Inflammatory macrophage treated with lipopolysaccharide for 1 hour (primary cell): ENCODE measurements at regions not wholly inside any gene's neighbourhood (a gene's known extent, or its start where the extent isn't known, plus 50 kb on each side); places are given as distances from the start of the nearest gene placed in this dataset.

Experiments used
- DNase-seq, 2 donors: peaks; one replicate each; pipeline ENCODE4 v3.0.0-alpha.2; 2020 to 2022

DNA sequence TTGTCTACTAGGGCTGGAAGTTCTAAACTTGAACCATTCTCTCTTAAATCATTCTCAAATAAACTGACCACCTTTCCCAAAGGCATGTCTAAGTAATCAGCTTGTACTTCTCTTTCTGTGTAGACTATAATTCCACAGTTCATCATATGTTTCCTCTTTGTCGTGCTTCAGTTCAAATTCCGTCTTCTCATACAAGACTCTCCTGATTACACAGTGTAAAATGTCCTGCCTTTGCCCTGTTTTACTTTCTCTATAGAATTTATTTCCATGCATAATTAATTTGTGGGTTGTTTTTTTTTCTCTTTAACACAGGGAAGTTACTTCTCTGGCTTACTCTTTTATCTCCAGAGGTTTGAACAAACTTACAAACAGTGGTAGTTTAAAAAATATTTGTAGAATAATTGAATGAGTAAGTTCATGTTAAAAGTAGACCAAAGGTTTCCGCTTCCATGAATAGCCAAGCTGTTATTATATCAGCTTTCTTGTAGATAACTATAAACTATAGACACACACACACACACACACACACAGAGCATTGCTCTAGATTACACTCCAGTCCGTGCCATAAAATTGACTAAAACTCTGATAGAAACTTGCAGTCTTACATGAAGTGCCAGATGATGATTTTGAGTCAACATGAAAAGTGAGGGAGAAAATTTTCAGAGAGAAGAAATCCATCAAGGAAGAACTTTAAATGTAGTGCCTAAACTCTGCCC lies 119.0 kb downstream of the SUCNR1 start:
- no peak for DNase-seq

GRCh38 chr3:151995091-151995490 lies 121.6 kb downstream of the SUCNR1 start:
- DNase-seq = no peak

- DNase-seq = no peak
These were observed 125.3 kb downstream of the SUCNR1 start for GRCh38 chr3:151998744-151999143.

- no peak for DNase-seq
These were observed 126.5 kb downstream of the SUCNR1 start for GRCh38 chr3:151999936-152000335.

GRCh38 chr3:152011812-152012735 lies 138.6 kb downstream of the SUCNR1 start:
- DNase-seq = no peak

GRCh38 chr3:152019508-152019907 lies 146.1 kb downstream of the SUCNR1 start:
- no peak for DNase-seq

GRCh38 chr3:152021951-152022461 lies 148.6 kb downstream of the SUCNR1 start:
- peak; percentile 47 to 72 for DNase-seq

GRCh38 chr3:152026033-152026556 lies 152.7 kb downstream of the SUCNR1 start:
- DNase-seq = peak; percentile 18 to 33

DNA sequence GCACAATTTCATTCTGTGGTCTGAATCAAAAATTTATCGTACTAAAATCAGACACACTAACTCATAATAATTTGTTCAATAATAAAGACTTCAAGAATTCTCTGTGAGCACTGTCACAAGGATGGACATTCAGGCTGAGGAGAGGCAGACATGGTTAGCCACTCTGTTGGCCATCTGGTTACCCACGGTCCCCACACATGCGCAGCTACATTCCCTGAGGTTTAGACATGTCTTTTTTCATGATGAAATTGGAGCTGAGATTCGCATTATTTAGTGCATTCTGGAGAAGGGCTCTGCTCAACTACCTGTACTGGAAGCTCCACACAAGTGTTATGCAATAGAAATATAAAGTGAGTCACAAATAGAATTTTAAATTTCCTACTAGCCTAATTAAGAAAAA lies 156.9 kb downstream of the SUCNR1 start:
- DNase-seq = no peak

DNA sequence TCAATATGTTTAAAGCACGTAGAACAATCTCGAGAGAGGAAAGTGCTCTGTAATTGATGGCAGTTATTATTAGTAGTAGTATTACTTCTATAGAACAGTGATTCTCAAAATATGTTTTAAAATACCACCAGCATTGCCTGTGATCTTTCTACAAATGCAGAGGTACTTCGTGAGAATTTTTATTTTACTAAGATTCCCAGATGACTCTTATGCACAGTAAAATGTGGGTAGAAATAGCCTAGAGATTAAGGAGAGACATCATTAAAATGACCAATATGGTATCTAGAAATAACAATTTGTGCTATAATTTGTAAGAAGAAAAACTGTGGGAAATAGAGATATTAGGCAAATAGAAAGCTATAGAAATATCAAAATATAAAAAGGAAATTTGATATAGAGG lies 157.9 kb downstream of the SUCNR1 start:
- no peak for DNase-seq

- DNase-seq = no peak
These were observed 163.9 kb downstream of the SUCNR1 start for GRCh38 chr3:152037297-152037696.

DNA sequence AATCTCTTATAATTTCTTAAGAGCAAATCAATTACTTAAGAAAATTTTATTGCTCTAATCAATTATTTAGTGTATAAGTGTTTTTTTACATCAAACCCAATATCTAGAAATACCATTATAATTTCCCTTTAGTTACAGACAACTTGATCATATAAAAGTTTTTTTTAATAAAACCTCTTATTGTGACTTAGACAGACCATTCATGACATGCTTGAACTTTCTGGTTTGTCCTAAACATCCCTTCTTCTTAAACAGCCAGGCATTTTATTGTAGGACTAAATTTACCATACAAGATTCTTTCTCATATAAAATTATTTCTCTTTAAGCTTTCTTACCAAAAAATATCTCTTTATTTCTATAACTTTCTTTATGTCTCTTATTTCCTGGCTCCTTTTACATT lies 164.5 kb downstream of the SUCNR1 start:
- no peak for DNase-seq

DNA sequence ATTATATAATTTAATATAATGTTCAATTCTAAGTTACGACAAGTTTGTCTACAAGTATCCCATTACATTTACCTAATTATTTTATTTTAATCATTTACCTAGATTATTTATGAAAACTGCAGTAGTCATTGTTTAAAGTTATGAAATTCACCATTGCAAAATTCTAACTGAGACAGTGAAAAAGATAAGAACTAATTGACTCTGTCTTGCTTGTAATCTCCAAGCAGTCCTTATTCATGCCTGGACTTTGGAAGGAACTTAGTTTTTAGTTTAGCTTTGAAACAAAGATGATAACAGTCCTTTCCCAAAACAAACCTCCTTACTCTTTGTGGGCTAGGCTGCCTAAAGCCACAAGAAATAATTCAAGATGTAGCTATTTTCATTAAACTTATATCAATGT lies 165.0 kb downstream of the SUCNR1 start:
- no peak for DNase-seq

GRCh38 chr3:152039887-152040286 lies 166.4 kb downstream of the SUCNR1 start:
- no peak for DNase-seq

- no peak for DNase-seq
These were observed 166.9 kb downstream of the SUCNR1 start for GRCh38 chr3:152040319-152040718.

GRCh38 chr3:152043620-152044019 lies 170.2 kb downstream of the SUCNR1 start:
- no peak for DNase-seq

DNA sequence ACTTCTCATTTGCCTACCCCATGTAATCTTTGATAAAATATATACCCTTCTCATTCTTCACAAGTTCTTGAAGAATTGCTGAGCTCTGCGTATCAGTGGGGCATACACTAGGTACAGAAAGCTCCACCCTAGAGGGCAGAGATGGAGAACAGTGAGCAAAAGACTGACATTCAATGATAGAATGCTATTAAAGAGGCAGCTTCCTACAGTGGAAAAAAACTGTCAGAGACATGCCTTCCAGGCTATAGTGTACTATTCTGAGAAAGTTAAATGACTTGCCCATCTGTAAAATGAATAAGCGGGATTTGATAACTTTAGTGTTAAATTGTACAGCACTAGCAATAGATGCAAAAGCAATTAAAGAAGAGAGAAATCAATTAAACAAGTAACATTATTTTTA lies 172.8 kb downstream of the SUCNR1 start:
- no peak for DNase-seq

DNA sequence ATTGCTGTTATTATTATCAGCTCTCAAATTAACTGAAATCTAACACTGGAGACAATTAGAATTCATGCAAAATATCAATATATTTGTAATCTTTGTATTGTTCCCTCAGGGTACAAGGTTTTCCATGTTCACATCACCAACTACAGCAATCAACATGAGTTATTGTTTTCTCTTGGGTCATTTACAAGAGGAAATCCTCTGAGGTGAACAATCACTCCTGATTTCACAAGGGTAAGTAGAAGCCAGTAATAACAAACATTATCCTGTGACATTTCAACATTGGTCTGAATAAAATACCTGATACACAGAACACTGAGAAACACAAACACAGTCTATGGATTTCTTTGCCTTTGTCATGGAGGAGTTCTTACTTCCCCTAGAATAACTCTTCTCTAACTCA lies 174.0 kb downstream of the SUCNR1 start:
- DNase-seq = no peak

DNA sequence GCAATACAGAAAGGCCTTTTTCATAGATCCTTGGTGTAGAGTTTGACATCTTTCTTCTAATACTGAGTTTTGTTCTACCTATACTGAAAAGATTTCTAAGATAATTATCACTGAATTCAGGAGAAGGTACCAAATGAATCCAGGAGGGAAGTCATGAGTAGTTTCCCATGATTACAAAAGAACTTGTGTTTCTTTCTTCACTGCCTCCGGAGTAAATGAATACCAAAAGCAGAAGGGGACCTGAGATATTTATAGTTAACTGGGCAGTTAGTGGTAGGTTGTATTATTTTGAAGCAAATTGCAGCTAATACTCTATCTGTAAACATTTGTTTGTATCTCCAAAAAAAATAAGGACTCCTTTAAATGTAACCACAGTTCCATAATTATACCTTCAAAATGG lies 175.4 kb downstream of the SUCNR1 start:
- peak; percentile 39 to 50 for DNase-seq

DNA sequence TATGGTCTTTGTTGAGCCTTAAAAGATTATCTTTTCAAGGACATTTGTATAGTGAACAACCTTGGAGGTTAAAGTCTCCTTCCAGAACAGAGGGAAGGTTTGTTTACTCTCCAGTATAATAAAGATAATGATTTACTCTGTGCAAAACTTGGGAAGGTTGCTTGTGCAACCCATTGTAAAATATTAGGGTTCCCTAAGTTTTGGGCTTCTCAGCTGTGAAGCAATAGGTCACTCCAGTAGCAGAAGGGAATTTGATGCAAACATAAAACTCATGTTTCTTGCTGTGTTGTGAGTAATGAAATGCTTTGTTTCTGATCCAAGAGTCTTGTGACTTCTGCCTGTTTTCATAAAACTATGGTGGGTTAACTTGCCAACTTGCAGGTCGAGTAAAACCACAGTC lies 177.5 kb downstream of the SUCNR1 start:
- DNase-seq = no peak

- DNase-seq = no peak
These were observed 178.3 kb downstream of the SUCNR1 start for GRCh38 chr3:152051501-152052404.

DNA sequence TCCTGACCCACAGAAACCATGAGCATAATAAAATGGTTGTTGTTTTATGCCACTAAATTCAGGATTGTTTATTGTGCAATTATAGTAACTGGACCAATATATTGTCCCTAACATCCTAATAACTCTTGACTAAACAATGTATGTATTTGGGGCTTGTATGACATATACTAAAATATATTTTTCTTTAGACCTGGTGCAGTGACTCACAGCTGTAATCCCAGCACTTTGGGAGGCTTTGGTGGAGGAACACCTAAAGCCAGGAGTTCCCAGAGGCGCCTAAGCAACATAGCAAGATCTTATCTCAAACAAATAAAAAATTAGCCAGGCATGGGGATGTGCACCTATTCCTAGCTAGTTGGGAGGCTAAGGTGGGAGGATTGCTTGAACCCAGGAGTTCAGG lies 180.4 kb downstream of the SUCNR1 start:
- DNase-seq = no peak

GRCh38 chr3:152054315-152054714 lies 180.9 kb downstream of the SUCNR1 start:
- no peak for DNase-seq
